DND-41 (cell line): ENCODE measurements at regions not wholly inside any gene's neighbourhood (a gene's known extent, or its start where the extent isn't known, plus 50 kb on each side); places are given as distances from the start of the nearest gene placed in this dataset.

ENCODE experiments used
- ATAC-seq: fragments of 200-7000 bp; cut with Tn5 transposase; 3 replicates; pipeline ENCODE4 v1.9.1; 2021; ENCODE audit warnings: low read depth; ENCODE audit not compliant: insufficient read depth
- DNase-seq: peaks from one replicate; pipeline ENCODE4 v3.0.0-alpha.2; 2020
- H2AFZ ChIP-seq: 2 replicates; pipeline ENCODE4 v1.6.0; 2012; ENCODE audit warnings: low read depth, low read length
- H3K27ac ChIP-seq: 2 replicates; pipeline ENCODE4 v1.5.1; 2012; ENCODE audit warnings: low read length, inconsistent platforms
- H3K27me3 ChIP-seq: fragments of 200-600 bp; sonication (generic); 2 replicates; pipeline ENCODE4 v1.6.0; 2012; ENCODE audit warnings: low read length, mild to moderate bottlenecking, inconsistent platforms; ENCODE audit not compliant: insufficient read depth, poor library complexity
- H3K36me3 ChIP-seq: 2 replicates; pipeline ENCODE4 v1.5.1; 2012; ENCODE audit warnings: low read length, inconsistent platforms; ENCODE audit not compliant: insufficient read depth
- H3K4me1 ChIP-seq: 2 replicates; pipeline ENCODE4 v1.5.1; 2012; ENCODE audit warnings: mild to moderate bottlenecking, low read length; ENCODE audit not compliant: insufficient read depth
- H3K4me2 ChIP-seq: 2 replicates; pipeline ENCODE4 v1.6.0; 2012; ENCODE audit warnings: mild to moderate bottlenecking, moderate library complexity, low read length, inconsistent platforms; ENCODE audit not compliant: insufficient read depth
- H3K4me3 ChIP-seq, 2 experiments: fragments of 200-600 bp in 1 of 2; shearing (Covaris generic) in 1 of 2; 2 replicates each; pipeline ENCODE4 v1.5.1; 2012 to 2016; ENCODE audit warnings: inconsistent platforms in 2 of 2, low read length in 2 of 2, mild to moderate bottlenecking in 2 of 2, low read depth in 1 of 2, moderate library complexity in 1 of 2
- H3K79me2 ChIP-seq: 2 replicates; pipeline ENCODE4 v1.6.0; 2012; ENCODE audit warnings: low read length, inconsistent platforms; ENCODE audit not compliant: insufficient read depth
- H3K9ac ChIP-seq: 2 replicates; pipeline ENCODE4 v1.6.0; 2012; ENCODE audit warnings: low read depth, mild to moderate bottlenecking, inconsistent platforms, low read length, moderate library complexity
- H3K9me3 ChIP-seq: 2 replicates; pipeline ENCODE4 v1.5.1; 2012; ENCODE audit warnings: low read length, moderate library complexity, mild to moderate bottlenecking, inconsistent platforms; ENCODE audit not compliant: insufficient read depth, severe bottlenecking
- H4K20me1 ChIP-seq: 2 replicates; pipeline ENCODE4 v1.6.0; 2012; ENCODE audit warnings: low read length; ENCODE audit not compliant: insufficient read depth
- CTCF ChIP-seq: IDR thresholded peaks from 2 replicates; pipeline ENCODE4 v1.5.1; 2012; ENCODE audit warnings: borderline replicate concordance, low read length, moderate library complexity, mild to moderate bottlenecking; ENCODE audit not compliant: poor library complexity, severe bottlenecking; ENCODE audit errors: extremely low read depth
- EZH2 ChIP-seq: IDR thresholded peaks from 3 replicates; pipeline ENCODE4 v1.6.1; 2012; ENCODE audit warnings: borderline replicate concordance, low read depth, mild to moderate bottlenecking, moderate library complexity, low read length, inconsistent platforms; ENCODE audit not compliant: severe bottlenecking

- no peaks in the 10 kb centered on the region for H4K20me1 ChIP-seq
- H3K27ac ChIP-seq = no peak overlapping the region
- H3K9me3 ChIP-seq = no peaks in the 10 kb centered on the region
- no peak overlapping the region for H3K4me2 ChIP-seq
- DNase-seq (no peak), ATAC-seq (no peak)
- H3K9ac ChIP-seq = no peak overlapping the region
- H2AFZ ChIP-seq = no peak overlapping the region
- no peak for TF ChIP-seq EZH2
- TF ChIP-seq CTCF = no peak
- no peak overlapping the region for H3K4me3 ChIP-seq
- peaks cover 38% of the 10 kb centered on the region for H3K4me1 ChIP-seq
- no peaks in the 10 kb centered on the region for H3K36me3 ChIP-seq
- H3K27me3 ChIP-seq = no peaks in the 10 kb centered on the region
- H3K79me2 ChIP-seq = no peaks in the 10 kb centered on the region
Observed at GRCh38 chr19:28400953-28401671, 811.8 kb downstream of the UQCRFS1 start.

DNA sequence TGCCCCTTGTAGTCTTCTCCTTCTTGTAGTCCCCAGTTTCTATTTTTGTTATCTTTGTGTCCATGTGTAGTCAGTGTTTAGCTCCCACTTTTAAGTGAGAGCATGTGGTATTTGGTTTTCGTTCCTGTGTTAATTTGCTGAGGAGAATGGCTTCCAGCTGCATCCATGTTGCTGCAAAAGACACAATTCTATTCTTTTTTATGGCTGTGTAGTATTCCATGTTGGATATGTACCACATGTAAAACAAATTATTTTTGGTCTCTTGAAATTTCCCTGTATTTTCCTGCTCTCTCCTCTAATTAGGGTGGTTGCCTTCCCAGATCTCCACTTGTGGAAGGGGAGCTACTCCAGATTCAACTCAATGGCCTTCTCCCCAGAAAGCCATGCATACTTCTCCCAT is 813.8 kb downstream of the UQCRFS1 start:
- Histone ChIP-seq H3K4me2 (no peak overlapping the region), H3K27me3 (no peaks in the 10 kb centered on the region), H3K9ac (no peak overlapping the region), H3K4me1 (peaks cover 38% of the 10 kb centered on the region), H3K27ac (no peak overlapping the region), H3K4me3 (no peak overlapping the region), H2AFZ (no peak overlapping the region), H3K79me2 (no peaks in the 10 kb centered on the region), H4K20me1 (no peaks in the 10 kb centered on the region), H3K9me3 (no peaks in the 10 kb centered on the region), H3K36me3 (no peaks in the 10 kb centered on the region)
- TF ChIP-seq CTCF (no peak), EZH2 (no peak)
- ATAC-seq (no peak), DNase-seq (no peak)

DNA sequence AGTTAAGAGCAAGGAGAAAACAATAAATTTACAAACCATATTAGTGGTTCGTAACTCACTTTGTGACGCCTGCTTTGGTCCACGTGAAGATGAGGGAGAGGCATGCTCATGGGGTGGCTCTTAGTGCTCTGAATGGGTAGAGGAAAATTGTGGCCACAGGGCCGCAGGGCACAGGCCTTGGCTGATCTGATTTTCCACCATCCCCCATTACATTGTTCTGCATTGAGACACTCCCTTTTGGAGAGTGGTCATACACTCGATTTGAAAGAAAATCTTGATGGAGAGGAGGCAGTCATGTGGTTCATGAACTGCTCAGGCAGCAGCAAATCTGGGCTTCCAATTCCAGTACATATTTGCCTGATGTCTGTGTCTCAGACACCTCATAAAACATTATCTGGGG is 815.2 kb downstream of the UQCRFS1 start:
- H3K9me3 ChIP-seq = no peaks in the 10 kb centered on the region
- ATAC-seq = no peak
- no peak for DNase-seq
- H3K9ac ChIP-seq = no peak overlapping the region
- TF ChIP-seq CTCF = no peak
- no peak for TF ChIP-seq EZH2
- no peaks in the 10 kb centered on the region for H3K27me3 ChIP-seq
- peak overlapping the region; percentile 39 for H3K27ac ChIP-seq
- no peaks in the 10 kb centered on the region for H3K79me2 ChIP-seq
- H2AFZ ChIP-seq = no peak overlapping the region
- no peak overlapping the region for H3K4me3 ChIP-seq
- no peaks in the 10 kb centered on the region for H3K36me3 ChIP-seq
- no peak overlapping the region for H3K4me2 ChIP-seq
- H4K20me1 ChIP-seq = no peaks in the 10 kb centered on the region
- H3K4me1 ChIP-seq = peaks cover 43% of the 10 kb centered on the region
